Gastroesophageal sphincter (tissue), 4 donors: ENCODE measurements at regions not wholly inside any gene's neighbourhood (a gene's known extent, or its start where the extent isn't known, plus 50 kb on each side); places are given as distances from the start of the nearest gene placed in this dataset.

ENCODE experiments used
- ATAC-seq: fragments of 150-250 bp; one replicate; pipeline ENCODE4 v1.9.1; 2016; ENCODE audit warnings: mild to moderate bottlenecking, moderate library complexity
- H3K27ac ChIP-seq, 4 donors: fragments of 200-600 bp; sonication (generic) in 3 of 4; 1 replicate in 3 of 4; 2 replicates in 1 of 4; pipeline ENCODE4 v1.5.1; 2016 to 2019
- H3K27me3 ChIP-seq: fragments of 200-600 bp; sonication (generic); one replicate; pipeline ENCODE4 v1.5.1; 2019
- H3K36me3 ChIP-seq, 2 donors: fragments of 200-600 bp; sonication (generic); one replicate each; pipeline ENCODE4 v1.5.1; 2019; ENCODE audit warnings: control low read depth in 1 of 2
- H3K4me1 ChIP-seq, 3 donors: fragments of 200-600 bp; sonication (generic); 1 replicate in 2 of 3; 2 replicates in 1 of 3; pipeline ENCODE4 v1.5.1; 2016 to 2019; ENCODE audit warnings: control low read depth in 2 of 3
- H3K4me3 ChIP-seq, 2 donors: fragments of 200-600 bp; sonication (generic); one replicate each; pipeline ENCODE4 v1.5.1; 2019; ENCODE audit warnings: mild to moderate bottlenecking in 1 of 2, moderate library complexity in 1 of 2
- H3K9me3 ChIP-seq, 3 donors: fragments of 200-600 bp; sonication (generic); one replicate each; pipeline ENCODE4 v1.5.1; 2017 to 2019; ENCODE audit warnings: control low read depth in 2 of 3
- EP300 ChIP-seq: sonication (generic); formaldehyde crosslinking; IDR thresholded peaks from one replicate; pipeline ENCODE4 v1.6.1; 2017; ENCODE audit warnings: antibody characterized with exemption, mild to moderate bottlenecking
- POLR2A ChIP-seq, 2 donors: fragments of 450-650 bp; IDR thresholded peaks; one replicate each; pipeline ENCODE4 v1.6.1; 2017; ENCODE audit warnings: antibody characterized with exemption in 2 of 2, mild to moderate bottlenecking in 2 of 2, moderate library complexity in 1 of 2
- POLR2AphosphoS5 ChIP-seq: sonication (generic); formaldehyde crosslinking; IDR thresholded peaks from one replicate; pipeline ENCODE4 v1.6.1; 2017; ENCODE audit warnings: antibody characterized with exemption
- WGBS, 2 donors: methylation state at CpG; one replicate each; pipeline ENCODE4 v1.1.5; 2018; ENCODE audit warnings: low coverage in 1 of 2; 5-methylcytosine and 5-hydroxymethylcytosine counted together
- TF ChIP-seq, protein P1 (sequence below), 4 experiments: fragments of 200-600 bp in 2 of 4; fragments of 450-650 bp in 2 of 4; sonication (generic) in 1 of 4; IDR thresholded peaks; one replicate each; pipeline ENCODE4 v1.5.1; 2017 to 2019; ENCODE audit warnings: antibody characterized with exemption in 4 of 4, mild to moderate bottlenecking in 2 of 4, moderate library complexity in 2 of 4

DNA sequence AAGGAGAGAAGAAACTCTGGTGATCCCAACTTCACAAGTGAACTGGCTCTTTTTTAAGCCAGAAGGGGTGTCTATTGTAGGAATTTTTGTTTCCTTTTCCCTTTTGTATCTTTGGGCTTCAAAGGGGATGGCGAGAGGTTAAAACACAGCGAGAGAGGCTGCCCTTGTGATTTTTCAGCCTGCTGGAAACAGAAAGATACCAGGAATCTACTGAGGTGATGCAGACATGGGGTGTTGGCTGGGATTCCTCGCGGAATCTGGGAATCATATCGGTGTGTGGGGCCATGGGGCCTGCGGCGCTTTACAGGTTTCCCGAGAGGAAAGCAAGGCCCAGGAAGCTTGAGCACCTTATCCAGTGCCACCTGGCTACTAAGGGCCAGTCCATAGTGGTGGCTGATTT, 99.4 kb upstream of the STX18 start:
- Histone ChIP-seq H3K27me3 (no peaks in the 10 kb centered on the region), H3K9me3 (no peaks in the 10 kb centered on the region), H3K4me1 (no peaks in the 10 kb centered on the region), H3K27ac (no peak overlapping the region), H3K4me3 (no peak overlapping the region), H3K36me3 (no peaks in the 10 kb centered on the region)
- WGBS, 2 donors: 69 to 88% methylated on average over 2 of the region's 8 CpGs
- TF ChIP-seq POLR2AphosphoS5: no peak
- TF ChIP-seq, protein P1, sequence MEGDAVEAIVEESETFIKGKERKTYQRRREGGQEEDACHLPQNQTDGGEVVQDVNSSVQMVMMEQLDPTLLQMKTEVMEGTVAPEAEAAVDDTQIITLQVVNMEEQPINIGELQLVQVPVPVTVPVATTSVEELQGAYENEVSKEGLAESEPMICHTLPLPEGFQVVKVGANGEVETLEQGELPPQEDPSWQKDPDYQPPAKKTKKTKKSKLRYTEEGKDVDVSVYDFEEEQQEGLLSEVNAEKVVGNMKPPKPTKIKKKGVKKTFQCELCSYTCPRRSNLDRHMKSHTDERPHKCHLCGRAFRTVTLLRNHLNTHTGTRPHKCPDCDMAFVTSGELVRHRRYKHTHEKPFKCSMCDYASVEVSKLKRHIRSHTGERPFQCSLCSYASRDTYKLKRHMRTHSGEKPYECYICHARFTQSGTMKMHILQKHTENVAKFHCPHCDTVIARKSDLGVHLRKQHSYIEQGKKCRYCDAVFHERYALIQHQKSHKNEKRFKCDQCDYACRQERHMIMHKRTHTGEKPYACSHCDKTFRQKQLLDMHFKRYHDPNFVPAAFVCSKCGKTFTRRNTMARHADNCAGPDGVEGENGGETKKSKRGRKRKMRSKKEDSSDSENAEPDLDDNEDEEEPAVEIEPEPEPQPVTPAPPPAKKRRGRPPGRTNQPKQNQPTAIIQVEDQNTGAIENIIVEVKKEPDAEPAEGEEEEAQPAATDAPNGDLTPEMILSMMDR (IDR thresholded peaks at IDR 0.05): no peak
- TF ChIP-seq EP300: no peak
- TF ChIP-seq POLR2A (IDR thresholded peaks at IDR 0.05): no peak
- no peak for ATAC-seq

DNA sequence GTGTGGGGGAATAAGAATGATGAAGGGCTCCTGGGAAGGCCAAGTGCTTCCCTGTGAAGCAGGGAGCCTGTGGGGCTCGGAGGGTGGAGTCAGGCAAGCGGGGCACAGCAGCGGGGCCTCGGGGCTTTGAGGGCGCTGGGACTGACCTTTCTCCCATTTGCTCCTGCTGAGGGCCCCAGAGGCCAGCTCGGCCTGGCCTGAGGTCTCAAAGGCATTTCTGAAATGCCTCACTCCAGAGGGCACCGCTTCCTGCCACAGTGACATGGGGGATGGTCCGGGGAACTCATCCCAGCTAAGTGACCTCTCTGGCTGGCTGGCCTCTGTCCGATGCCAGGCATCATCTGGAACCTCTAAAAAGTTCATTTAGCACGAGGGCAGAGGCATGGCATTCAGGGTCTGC, 98.8 kb upstream of the STX18 start:
- Histone ChIP-seq H3K9me3 (no peaks in the 10 kb centered on the region), H3K36me3 (no peaks in the 10 kb centered on the region), H3K27ac (no peak overlapping the region), H3K4me1 (no peaks in the 10 kb centered on the region), H3K27me3 (no peaks in the 10 kb centered on the region), H3K4me3 (no peak overlapping the region)
- 44 to 100% methylated on average over 1 to 8 of the region's 10 CpGs for WGBS, 2 donors
- no peak for ATAC-seq
- no peak for TF ChIP-seq POLR2A (IDR thresholded peaks at IDR 0.05)
- no peak for TF ChIP-seq EP300
- TF ChIP-seq, protein P1 (IDR thresholded peaks at IDR 0.05): no peak
- TF ChIP-seq POLR2AphosphoS5: no peak

DNA sequence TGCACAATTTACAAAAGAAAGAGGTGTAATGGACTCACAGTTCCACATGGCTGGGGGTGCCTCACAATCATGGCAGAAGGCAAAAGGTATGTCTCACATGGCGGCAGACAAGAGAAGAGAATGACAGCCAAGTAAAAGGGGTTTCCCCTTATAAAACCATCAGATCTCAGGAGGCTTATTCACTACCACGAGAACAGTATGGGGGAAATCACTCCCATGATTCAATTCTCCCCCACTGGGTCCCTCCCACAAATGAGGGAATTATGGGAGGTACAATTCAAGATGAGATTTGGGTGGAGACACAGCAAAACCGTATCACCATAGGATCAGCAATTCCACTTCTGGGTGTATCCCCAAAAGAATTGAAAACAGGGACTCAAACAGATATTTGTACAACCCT, 97.5 kb upstream of the STX18 start:
- 60 to 74% methylated on average over 2 to 3 of the region's 3 CpGs for WGBS, 2 donors
- Histone ChIP-seq H3K4me1 (no peaks in the 10 kb centered on the region), H3K27ac (no peak overlapping the region), H3K27me3 (no peaks in the 10 kb centered on the region), H3K36me3 (no peaks in the 10 kb centered on the region), H3K9me3 (no peaks in the 10 kb centered on the region), H3K4me3 (no peak overlapping the region)
- no peak for ATAC-seq
- TF ChIP-seq POLR2AphosphoS5 (no peak), EP300 (no peak), POLR2A (IDR thresholded peaks at IDR 0.05) (no peak)
- TF ChIP-seq, protein P1 (IDR thresholded peaks at IDR 0.05): no peak

DNA sequence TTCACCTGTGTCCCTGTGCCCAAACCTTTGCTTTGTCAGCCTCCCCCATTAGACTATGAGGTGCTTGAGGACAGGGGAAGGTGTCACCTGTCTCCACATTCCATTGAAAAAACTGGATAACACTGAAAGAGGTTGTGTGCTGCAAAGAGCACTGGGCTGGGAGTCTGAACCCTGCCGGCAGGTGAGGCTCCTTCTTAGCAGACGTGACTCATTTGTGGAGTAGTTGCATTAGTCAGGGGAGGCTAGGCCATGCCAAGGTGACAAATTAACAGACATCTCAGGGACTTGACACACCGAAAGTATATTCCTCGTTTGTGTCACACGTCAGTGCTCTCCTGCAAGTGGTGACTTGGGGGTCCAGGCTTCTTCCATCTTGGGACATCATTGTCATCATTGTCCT, 95.9 kb upstream of the STX18 start:
- TF ChIP-seq POLR2A (IDR thresholded peaks at IDR 0.05) (no peak), EP300 (no peak), POLR2AphosphoS5 (no peak)
- TF ChIP-seq, protein P1 (IDR thresholded peaks at IDR 0.05): no peak
- Histone ChIP-seq H3K4me3 (no peak overlapping the region), H3K36me3 (no peaks in the 10 kb centered on the region), H3K27ac (no peak overlapping the region), H3K9me3 (no peaks in the 10 kb centered on the region), H3K27me3 (no peaks in the 10 kb centered on the region), H3K4me1 (no peaks in the 10 kb centered on the region)
- no peak for ATAC-seq
- WGBS, 2 donors: 88 to 93% methylated on average over 3 to 5 of the region's 5 CpGs

DNA sequence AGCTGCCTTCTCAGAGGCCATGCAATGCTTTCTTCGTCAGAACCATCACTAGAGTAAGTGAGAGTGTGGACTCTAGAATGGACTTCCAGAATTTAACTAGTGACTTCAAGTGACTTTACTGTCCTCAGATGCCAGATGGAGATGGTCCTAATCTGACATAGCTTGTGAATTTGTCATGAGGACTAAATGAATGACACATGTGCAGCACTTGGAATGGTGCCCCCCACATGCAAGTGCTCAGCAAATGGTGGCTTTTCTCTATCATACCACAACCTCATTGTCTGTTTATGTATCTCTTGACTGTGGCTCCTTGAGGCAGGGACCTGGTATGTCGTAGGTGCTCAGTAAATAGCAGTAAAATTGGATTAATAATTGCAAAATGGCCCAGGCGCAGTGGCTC, 91.6 kb upstream of the STX18 start:
- Histone ChIP-seq H3K4me1 (no peaks in the 10 kb centered on the region), H3K4me3 (no peak overlapping the region), H3K27ac (no peak overlapping the region), H3K36me3 (no peaks in the 10 kb centered on the region), H3K27me3 (no peaks in the 10 kb centered on the region), H3K9me3 (peaks cover 0 to 6% (median 0%) of the 10 kb centered on the region in 3 donors)
- TF ChIP-seq EP300 (no peak), POLR2AphosphoS5 (no peak), POLR2A (IDR thresholded peaks at IDR 0.05) (no peak)
- TF ChIP-seq, protein P1 (IDR thresholded peaks at IDR 0.05): no peak
- ATAC-seq: no peak
- WGBS, 2 donors: 94 to 100% methylated on average over 1 to 2 of the region's 3 CpGs
